Endodermal cell (in vitro differentiated cells): ENCODE measurements at regions not wholly inside any gene's neighbourhood (a gene's known extent, or its start where the extent isn't known, plus 50 kb on each side); places are given as distances from the start of the nearest gene placed in this dataset.

ENCODE experiments used
- DNase-seq: peaks from one replicate; pipeline ENCODE4 v3.0.0-alpha.2; 2017
- H3K27ac ChIP-seq: 2 replicates; pipeline ENCODE4 v1.5.1; 2013; ENCODE audit warnings: mild to moderate bottlenecking, low read depth, low read length, moderate library complexity
- H3K27me3 ChIP-seq: 2 replicates; pipeline ENCODE4 v1.6.1; 2013; ENCODE audit warnings: mild to moderate bottlenecking, low read length, moderate library complexity; ENCODE audit not compliant: insufficient read depth, control insufficient read depth, poor library complexity, severe bottlenecking
- H3K36me3 ChIP-seq: 2 replicates; pipeline ENCODE4 v1.7.0; 2013; ENCODE audit warnings: mild to moderate bottlenecking, low read length, moderate library complexity; ENCODE audit not compliant: control insufficient read depth, insufficient read depth
- H3K4me1 ChIP-seq: one replicate; pipeline ENCODE4 v1.7.0; 2013; ENCODE audit warnings: low read length; ENCODE audit not compliant: control insufficient read depth, insufficient read depth
- H3K4me3 ChIP-seq: 2 replicates; pipeline ENCODE4 v1.5.1; 2013; ENCODE audit warnings: mild to moderate bottlenecking, low read length, moderate library complexity
- H3K9ac ChIP-seq: 2 replicates; pipeline ENCODE4 v1.6.1; 2013; ENCODE audit warnings: mild to moderate bottlenecking, low read length, moderate library complexity; ENCODE audit not compliant: poor library complexity, severe bottlenecking; ENCODE audit errors: extremely low read depth
- H3K9me3 ChIP-seq: 2 replicates; pipeline ENCODE4 v1.6.1; 2013; ENCODE audit warnings: mild to moderate bottlenecking, low read length, moderate library complexity; ENCODE audit not compliant: control insufficient read depth
- H3K27ac Mint-ChIP-seq: 2 replicates; pipeline ENCODE4 v1.8.0; 2020; ENCODE audit warnings: mixed read lengths
- H3K27me3 Mint-ChIP-seq: 2 replicates; pipeline ENCODE4 v1.8.0; 2021; ENCODE audit warnings: mild to moderate bottlenecking, mixed read lengths; ENCODE audit not compliant: insufficient read depth
- H3K36me3 Mint-ChIP-seq: 2 replicates; pipeline ENCODE4 v1.8.0; 2020; ENCODE audit warnings: low read depth, mixed read lengths
- H3K4me1 Mint-ChIP-seq: 2 replicates; pipeline ENCODE4 v1.8.0; 2020; ENCODE audit warnings: mixed read lengths
- H3K4me3 Mint-ChIP-seq: 2 replicates; pipeline ENCODE4 v1.8.0; 2020; ENCODE audit warnings: mild to moderate bottlenecking, moderate library complexity, mixed read lengths
- H3K9me3 Mint-ChIP-seq: 2 replicates; pipeline ENCODE4 v1.8.0; 2020; ENCODE audit warnings: mild to moderate bottlenecking, mixed read lengths
- WGBS, 2 experiments: methylation state at CpG; one replicate each; pipeline versions ENCODE4 v1.1.5 to v1.1.7; 2013; ENCODE audit warnings: missing lambda C conversion rate in 2 of 2, mixed read lengths in 1 of 2; ENCODE audit not compliant: insufficient coverage in 1 of 2, insufficient read length in 1 of 2; 5-methylcytosine and 5-hydroxymethylcytosine counted together
- TF ChIP-seq, protein P1 (sequence below): fragments of 200-600 bp; sonication (generic); conservative IDR thresholded peaks from 2 replicates; pipeline ENCODE4 v1.5.0; 2021; ENCODE audit warnings: antibody characterized with exemption, mild to moderate bottlenecking

DNA sequence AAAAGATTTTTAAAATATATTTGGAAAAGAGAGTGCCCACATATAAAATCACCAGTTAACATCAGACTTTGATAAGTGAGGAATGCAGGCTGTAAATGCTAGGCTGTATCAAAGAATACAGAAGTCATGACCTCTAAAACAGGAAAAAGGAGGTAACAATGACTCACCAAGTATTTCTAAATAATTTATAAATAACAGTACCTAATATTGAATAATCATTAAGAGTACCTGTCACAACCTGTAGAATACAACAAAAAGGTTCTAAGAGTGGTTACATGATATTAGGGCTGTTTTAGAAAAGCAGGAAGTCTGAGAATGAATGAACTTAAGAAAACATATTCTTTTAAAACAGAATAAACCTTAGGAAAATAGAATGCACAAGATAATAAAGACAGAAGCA, 173.1 kb upstream of the CST7 start:
- H3K4me3 ChIP-seq: no peak overlapping the region
- no peaks in the 10 kb centered on the region for H3K36me3 ChIP-seq
- no peak overlapping the region for H3K9ac ChIP-seq
- H3K9me3 Mint-ChIP-seq: peaks cover 5% of the 10 kb centered on the region
- no peak for DNase-seq
- no peaks in the 10 kb centered on the region for H3K36me3 Mint-ChIP-seq
- H3K27ac ChIP-seq: no peak overlapping the region
- TF ChIP-seq, protein P1, sequence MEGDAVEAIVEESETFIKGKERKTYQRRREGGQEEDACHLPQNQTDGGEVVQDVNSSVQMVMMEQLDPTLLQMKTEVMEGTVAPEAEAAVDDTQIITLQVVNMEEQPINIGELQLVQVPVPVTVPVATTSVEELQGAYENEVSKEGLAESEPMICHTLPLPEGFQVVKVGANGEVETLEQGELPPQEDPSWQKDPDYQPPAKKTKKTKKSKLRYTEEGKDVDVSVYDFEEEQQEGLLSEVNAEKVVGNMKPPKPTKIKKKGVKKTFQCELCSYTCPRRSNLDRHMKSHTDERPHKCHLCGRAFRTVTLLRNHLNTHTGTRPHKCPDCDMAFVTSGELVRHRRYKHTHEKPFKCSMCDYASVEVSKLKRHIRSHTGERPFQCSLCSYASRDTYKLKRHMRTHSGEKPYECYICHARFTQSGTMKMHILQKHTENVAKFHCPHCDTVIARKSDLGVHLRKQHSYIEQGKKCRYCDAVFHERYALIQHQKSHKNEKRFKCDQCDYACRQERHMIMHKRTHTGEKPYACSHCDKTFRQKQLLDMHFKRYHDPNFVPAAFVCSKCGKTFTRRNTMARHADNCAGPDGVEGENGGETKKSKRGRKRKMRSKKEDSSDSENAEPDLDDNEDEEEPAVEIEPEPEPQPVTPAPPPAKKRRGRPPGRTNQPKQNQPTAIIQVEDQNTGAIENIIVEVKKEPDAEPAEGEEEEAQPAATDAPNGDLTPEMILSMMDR: no peak
- H3K9me3 ChIP-seq: peaks cover 9% of the 10 kb centered on the region
- H3K4me3 Mint-ChIP-seq: no peak overlapping the region
- H3K27me3 ChIP-seq: no peaks in the 10 kb centered on the region
- peaks cover 24% of the 10 kb centered on the region for H3K27me3 Mint-ChIP-seq
- H3K27ac Mint-ChIP-seq: no peak overlapping the region
- H3K4me1 ChIP-seq: no peaks in the 10 kb centered on the region
- no peaks in the 10 kb centered on the region for H3K4me1 Mint-ChIP-seq

DNA sequence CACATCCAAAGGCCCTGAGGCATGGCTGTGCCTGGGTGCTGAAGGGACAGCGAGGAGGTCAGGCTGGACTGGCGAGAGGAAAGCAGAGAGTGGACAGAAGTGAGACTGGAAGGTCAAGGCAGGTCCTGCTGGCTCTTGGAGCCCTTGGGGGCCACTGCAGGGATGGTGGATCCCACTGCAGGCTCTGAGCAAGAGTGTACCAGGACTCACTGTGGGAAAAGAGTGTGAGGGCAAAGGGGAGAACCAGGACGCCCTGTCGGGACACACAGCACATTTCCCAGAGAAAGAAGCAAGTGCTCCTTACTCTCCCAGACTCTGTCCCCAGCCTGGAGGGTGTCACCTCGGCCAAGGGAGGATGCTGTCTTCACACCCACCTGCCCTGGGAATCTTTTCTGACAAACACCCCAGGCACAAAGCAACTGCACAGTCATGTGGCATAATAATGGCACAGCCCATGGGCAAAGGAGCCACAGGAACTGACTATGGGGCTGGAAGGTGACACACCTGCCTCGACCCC, 172.3 kb upstream of the CST7 start:
- Histone ChIP-seq H3K4me3 (no peak overlapping the region), H3K4me1 (no peaks in the 10 kb centered on the region), H3K27ac (no peak overlapping the region), H3K27me3 (no peaks in the 10 kb centered on the region), H3K9ac (no peak overlapping the region), H3K36me3 (no peaks in the 10 kb centered on the region), H3K9me3 (peaks cover 9% of the 10 kb centered on the region)
- Mint-ChIP-seq H3K36me3 (no peaks in the 10 kb centered on the region), H3K4me3 (no peak overlapping the region), H3K27ac (no peak overlapping the region), H3K9me3 (peaks cover 5% of the 10 kb centered on the region), H3K4me1 (no peaks in the 10 kb centered on the region), H3K27me3 (peaks cover 24% of the 10 kb centered on the region)
- TF ChIP-seq, protein P1: no peak
- DNase-seq: peak; percentile 20
- 79 to 84% methylated on average over 2 to 6 of the region's 6 CpGs for WGBS, 2 experiments

DNA sequence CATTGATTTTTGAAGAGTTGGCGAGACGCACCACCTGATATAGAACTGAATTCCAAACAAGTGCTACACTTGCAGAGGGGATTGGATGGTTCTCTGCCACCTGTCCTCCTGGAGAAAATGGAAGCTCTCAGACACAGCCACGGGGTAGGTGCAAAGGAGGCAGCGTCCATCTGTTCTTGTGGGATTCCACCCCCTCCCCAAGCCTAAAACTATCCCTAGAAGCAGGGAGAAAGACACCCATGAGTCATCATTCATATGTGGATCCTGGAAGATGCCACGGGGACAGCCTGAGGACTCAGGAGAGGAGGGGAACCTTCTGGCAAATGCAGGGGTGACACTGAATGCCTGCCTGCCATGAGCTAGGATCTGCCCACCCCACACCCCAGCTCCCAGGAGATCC, 171.3 kb upstream of the CST7 start:
- Histone ChIP-seq H3K9ac (no peak overlapping the region), H3K27me3 (no peaks in the 10 kb centered on the region), H3K4me1 (no peaks in the 10 kb centered on the region), H3K9me3 (peaks cover 9% of the 10 kb centered on the region), H3K36me3 (no peaks in the 10 kb centered on the region), H3K27ac (no peak overlapping the region), H3K4me3 (no peak overlapping the region)
- DNase-seq: peak; percentile 31
- no peak overlapping the region for H3K27ac Mint-ChIP-seq
- TF ChIP-seq, protein P1: no peak
- H3K36me3 Mint-ChIP-seq: no peaks in the 10 kb centered on the region
- H3K27me3 Mint-ChIP-seq: peaks cover 22% of the 10 kb centered on the region
- H3K9me3 Mint-ChIP-seq: peaks cover 5% of the 10 kb centered on the region
- WGBS, 2 experiments: 92% methylated on average over 5 of the region's 5 CpGs; no CpG with 5 or more reads in 1 of the 2 experiments
- no peak overlapping the region for H3K4me3 Mint-ChIP-seq
- no peaks in the 10 kb centered on the region for H3K4me1 Mint-ChIP-seq
